T47D (cell line): ENCODE measurements at regions not wholly inside any gene's neighbourhood (a gene's known extent, or its start where the extent isn't known, plus 50 kb on each side); places are given as distances from the start of the nearest gene placed in this dataset.

Experiments
- DNase-seq, 2 experiments: peaks; one replicate each; pipeline versions ENCODE4 v3.0.0 to v3.0.0-alpha.2; 2011 to 2012; ENCODE audit warnings: low read depth in 1 of 2, low spot score in 1 of 2
- JUND ChIP-seq: IDR thresholded peaks from 2 replicates; pipeline ENCODE4 v1.6.1; 2012; ENCODE audit warnings: low read depth
- in situ Hi-C: cut with HindIII; loops from 2 replicates; pipeline ENCODE4 v1.10.0; 2016; ENCODE audit warnings: low sequenced_read_pairs, low pct_unique_long_range_greater_than_20kb

GRCh38 chr18:32846896-32847295 lies 74.1 kb upstream of the KLHL14 start:
- in situ Hi-C loops, result no loop called here
- no peak for DNase-seq
- TF ChIP-seq JUND, result no peak

GRCh38 chr18:32840962-32841361 lies 68.1 kb upstream of the KLHL14 start:
- DNase-seq, result no peak
- no peak for TF ChIP-seq JUND
- in situ Hi-C loops, result no loop called here

- no peak for TF ChIP-seq JUND
- in situ Hi-C loops, result no loop called here
- DNase-seq, result no peak
Observed at GRCh38 chr18:32835951-32836350, 63.1 kb upstream of the KLHL14 start.

GRCh38 chr18:32831781-32832180 lies 59.0 kb upstream of the KLHL14 start:
- no peak for TF ChIP-seq JUND
- in situ Hi-C loops, result no loop called here
- no peak for DNase-seq

- no peak for DNase-seq
- in situ Hi-C loops, result no loop called here
Observed at GRCh38 chr18:32823226-32823625, 50.4 kb upstream of the KLHL14 start.

More at GRCh38 chr18:32823226-32823625, 50.4 kb upstream of the KLHL14 start:
- no peak for TF ChIP-seq JUND
